Calu3 (cell line): ENCODE measurements at regions not wholly inside any gene's neighbourhood (a gene's known extent, or its start where the extent isn't known, plus 50 kb on each side); places are given as distances from the start of the nearest gene placed in this dataset.
A peak's percentile ranks its signal among the peaks of the same experiment; 100 is the strongest.

ENCODE experiments used
- BruUV-seq: library from RNA; stranded (reverse); fragments of 400-500 nt; replicated peaks from 2 replicates; lab custom pipeline; 2021; lab: Mats Ljungman, UMichigan
- CTCF ChIA-PET: fragments of 300-600 bp; sonication (Branson Sonifier 250); formaldehyde crosslinking; loops from one replicate; lab custom pipeline; 2022; ENCODE audit warnings: antibody characterized with exemption; lab: Charles Lee
- DNase-seq: peaks from one replicate; pipeline ENCODE4 v3.0.0; 2022
- H3K27ac Mint-ChIP-seq: one replicate; pipeline ENCODE4 v1.8.0; 2022; ENCODE audit warnings: mixed read lengths; ENCODE audit not compliant: unreplicated experiment
- H3K27me3 Mint-ChIP-seq: one replicate; pipeline ENCODE4 v1.8.0; 2022; ENCODE audit warnings: mixed read lengths; ENCODE audit not compliant: unreplicated experiment
- H3K36me3 Mint-ChIP-seq: one replicate; pipeline ENCODE4 v1.8.0; 2022; ENCODE audit warnings: mild to moderate bottlenecking, moderate library complexity, mixed read lengths; ENCODE audit not compliant: insufficient read depth, unreplicated experiment
- H3K4me1 Mint-ChIP-seq: one replicate; pipeline ENCODE4 v1.8.0; 2022; ENCODE audit warnings: mild to moderate bottlenecking, low read depth, mixed read lengths; ENCODE audit not compliant: unreplicated experiment
- H3K4me3 Mint-ChIP-seq: one replicate; pipeline ENCODE4 v1.8.0; 2022; ENCODE audit warnings: mild to moderate bottlenecking, low read depth, moderate library complexity, mixed read lengths; ENCODE audit not compliant: unreplicated experiment
- H3K9me3 Mint-ChIP-seq: one replicate; pipeline ENCODE4 v1.8.0; 2022; ENCODE audit warnings: low read depth, mixed read lengths; ENCODE audit not compliant: unreplicated experiment
- CTCF ChIP-seq: fragments of 200-600 bp; IDR thresholded peaks from one replicate; pipeline ENCODE4 v1.8.0; 2022; ENCODE audit warnings: antibody characterized with exemption; ENCODE audit not compliant: unreplicated experiment
- intact Hi-C: fragments of 100-400 bp; cut with micrococcal nuclease; formaldehyde crosslinking; loops from one replicate; pipeline ENCODE4 v1.10.0; 2022; ENCODE audit not compliant: unreplicated experiment

- BruUV-seq, result no TSS peak
- no peak overlapping the region for H3K27ac Mint-ChIP-seq
- H3K36me3 Mint-ChIP-seq, result peaks cover 13% of the 10 kb centered on the region
- H3K4me3 Mint-ChIP-seq, result no peak overlapping the region
- CTCF ChIA-PET, result interaction anchor here (0.6 to 1.0 kb wide), 2 partner anchors 13 to 194 kb away, joined by 3 to 4 read pairs; no protein-coding TSS in a partner anchor
- intact Hi-C loops, result loop anchor here (5.0 to 10.0 kb wide), 2 partner anchors 38 to 280 kb away; no protein-coding TSS in a partner anchor
- no peak for TF ChIP-seq CTCF
- no peaks in the 10 kb centered on the region for H3K27me3 Mint-ChIP-seq
- no peaks in the 10 kb centered on the region for H3K9me3 Mint-ChIP-seq
- H3K4me1 Mint-ChIP-seq, result peaks cover 61% of the 10 kb centered on the region
- DNase-seq, result no peak
These were observed 90.0 kb downstream of the CD24 start for GRCh38 chr6:106884576-106884975.

- CTCF ChIA-PET, result interaction anchor here (1.0 to 2.5 kb wide), 3 partner anchors 13 to 92 kb away, joined by 3 to 9 read pairs (median 6); no protein-coding TSS in a partner anchor
- DNase-seq, result no peak
- Mint-ChIP-seq H3K36me3 (peaks cover 13% of the 10 kb centered on the region), H3K4me3 (no peak overlapping the region), H3K9me3 (no peaks in the 10 kb centered on the region), H3K27ac (no peak overlapping the region), H3K4me1 (peaks cover 56% of the 10 kb centered on the region), H3K27me3 (no peaks in the 10 kb centered on the region)
- intact Hi-C loops, result loop anchor here (2.0 to 10.0 kb wide), 3 partner anchors 38 to 279 kb away; partner anchors contain the start of gene CD24
- BruUV-seq, result no TSS peak
- TF ChIP-seq CTCF, result no peak
These were observed 90.7 kb downstream of the CD24 start for GRCh38 chr6:106883808-106884262.

- Mint-ChIP-seq H3K27me3 (no peaks in the 10 kb centered on the region), H3K36me3 (peaks cover 4% of the 10 kb centered on the region), H3K9me3 (no peaks in the 10 kb centered on the region), H3K4me3 (no peak overlapping the region), H3K4me1 (peaks cover 48% of the 10 kb centered on the region), H3K27ac (peak overlapping the region; percentile 75)
- BruUV-seq, result TSS peak; percentile 76
- intact Hi-C loops, result loop anchor here (2.0 to 10.0 kb wide), 3 partner anchors 39 to 278 kb away; partner anchors contain the start of gene CD24
- CTCF ChIA-PET, result interaction anchor here (0.6 to 2.5 kb wide), 6 partner anchors 12 to 91 kb away, joined by 3 to 9 read pairs (median 6); no protein-coding TSS in a partner anchor
- no peak for TF ChIP-seq CTCF
- peak; percentile 63 for DNase-seq
These were observed 91.7 kb downstream of the CD24 start for GRCh38 chr6:106882601-106883518.

GRCh38 chr6:106882138-106882537 lies 92.4 kb downstream of the CD24 start:
- Mint-ChIP-seq H3K4me3 (no peak overlapping the region), H3K36me3 (peaks cover 4% of the 10 kb centered on the region), H3K4me1 (peaks cover 43% of the 10 kb centered on the region), H3K27ac (peak overlapping the region; percentile 75), H3K9me3 (peaks cover 3% of the 10 kb centered on the region), H3K27me3 (no peaks in the 10 kb centered on the region)
- no peak for DNase-seq
- intact Hi-C loops, result loop anchor here (2.0 to 10.0 kb wide), 3 partner anchors 40 to 277 kb away; partner anchors contain the start of gene CD24
- TF ChIP-seq CTCF, result no peak
- no TSS peak for BruUV-seq
- CTCF ChIA-PET, result interaction anchor here (0.8 to 2.5 kb wide), 3 partner anchors 12 to 140 kb away, joined by 3 to 9 read pairs (median 8); no protein-coding TSS in a partner anchor
